MM.1S (cell line): ENCODE measurements at regions not wholly inside any gene's neighbourhood (a gene's known extent, or its start where the extent isn't known, plus 50 kb on each side); places are given as distances from the start of the nearest gene placed in this dataset.

Experiments
- DNase-seq: peaks from one replicate; pipeline ENCODE4 v3.0.0-alpha.2; 2015
- H2AFZ ChIP-seq: fragments of 300-600 bp; sonication (generic); 2 replicates; pipeline ENCODE4 v1.6.0; 2016; ENCODE audit warnings: antibody characterized with exemption, low read length
- H3F3A ChIP-seq: fragments of 300-600 bp; sonication (generic); 2 replicates; pipeline ENCODE4 v1.6.1; 2016; ENCODE audit warnings: mild to moderate bottlenecking, antibody characterized with exemption, low read length, moderate library complexity, mixed read lengths; ENCODE audit not compliant: insufficient read depth
- H3K27ac ChIP-seq: fragments of 300-600 bp; sonication (generic); 2 replicates; pipeline ENCODE4 v1.5.1; 2016; ENCODE audit warnings: mild to moderate bottlenecking, low read length
- H3K27me3 ChIP-seq: fragments of 300-600 bp; sonication (generic); replicated peaks from 2 replicates; pipeline ENCODE4 v1.6.0; 2016; ENCODE audit warnings: low read length; ENCODE audit not compliant: insufficient read depth
- H3K36me3 ChIP-seq: fragments of 300-600 bp; sonication (generic); replicated peaks from 2 replicates; pipeline ENCODE4 v1.6.1; 2016; ENCODE audit warnings: mild to moderate bottlenecking, low read length, mixed read lengths; ENCODE audit not compliant: insufficient read depth
- H3K4me1 ChIP-seq: fragments of 300-600 bp; sonication (generic); 2 replicates; pipeline ENCODE4 v1.6.1; 2016; ENCODE audit warnings: low read length, mixed read lengths
- H3K4me2 ChIP-seq: fragments of 300-600 bp; sonication (generic); 2 replicates; pipeline ENCODE4 v1.6.0; 2016; ENCODE audit warnings: low read depth, low read length
- H3K4me3 ChIP-seq: fragments of 300-600 bp; sonication (generic); 2 replicates; pipeline ENCODE4 v1.5.1; 2016; ENCODE audit warnings: low read length, mixed read lengths
- H3K79me2 ChIP-seq: fragments of 300-600 bp; sonication (generic); 2 replicates; pipeline ENCODE4 v1.6.1; 2016; ENCODE audit warnings: mixed run types, low read length, mixed read lengths
- H3K9ac ChIP-seq: fragments of 300-600 bp; sonication (generic); 2 replicates; pipeline ENCODE4 v1.6.1; 2016; ENCODE audit warnings: low read length, mixed read lengths
- H3K9me2 ChIP-seq: fragments of 300-600 bp; sonication (generic); replicated peaks from 2 replicates; pipeline ENCODE4 v1.6.1; 2016; ENCODE audit warnings: mild to moderate bottlenecking, low read length, mixed read lengths; ENCODE audit not compliant: insufficient read depth
- H3K9me3 ChIP-seq: fragments of 300-600 bp; sonication (generic); replicated peaks from 2 replicates; pipeline ENCODE4 v1.6.1; 2016; ENCODE audit warnings: mild to moderate bottlenecking, low read length, mixed read lengths; ENCODE audit not compliant: insufficient read depth
- H4K20me1 ChIP-seq: fragments of 300-600 bp; sonication (generic); 2 replicates; pipeline ENCODE4 v1.6.1; 2016; ENCODE audit warnings: mild to moderate bottlenecking, low read length, moderate library complexity, mixed read lengths; ENCODE audit not compliant: insufficient read depth
- EZH2 ChIP-seq: fragments of 300-600 bp; sonication (generic); optimal IDR thresholded peaks from 2 replicates; pipeline ENCODE3; 2017; ENCODE audit warnings: low read depth, mild to moderate bottlenecking, antibody characterized with exemption, low read length, mixed read lengths
- EZH2phosphoT487 ChIP-seq: fragments of 300-600 bp; sonication (generic); IDR thresholded peaks from 2 replicates; pipeline ENCODE4 v1.6.1; 2018; ENCODE audit warnings: antibody characterized with exemption, low read length
- TF ChIP-seq, protein P1 (sequence below): fragments of 300-600 bp; sonication (generic); IDR thresholded peaks from 2 replicates; pipeline ENCODE4 v1.5.1; 2016; ENCODE audit warnings: antibody characterized with exemption, low read length, mixed read lengths

DNA sequence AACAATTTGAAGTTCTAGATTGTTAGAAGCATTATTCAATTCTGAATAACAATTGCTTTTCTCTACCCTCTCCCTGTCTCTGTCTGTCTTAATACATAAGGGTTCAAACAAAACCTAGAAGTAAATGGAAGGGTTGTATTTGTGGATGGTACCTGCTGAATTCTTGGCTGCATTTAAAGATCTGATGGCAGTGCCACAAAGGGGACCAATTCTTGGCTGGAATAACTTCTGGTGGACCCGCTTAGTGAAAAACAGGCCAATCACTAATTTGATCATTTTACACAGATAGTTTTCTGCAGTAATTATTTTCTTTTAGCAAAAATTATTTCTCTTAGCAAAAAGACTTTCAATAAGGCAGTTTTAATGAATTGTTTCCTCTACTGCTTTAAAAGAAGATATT, 353.5 kb downstream of the MYCN start:
- Histone ChIP-seq H3K4me3 (no peak overlapping the region), H3K9me3 (no peaks in the 10 kb centered on the region), H3K9me2 (no peaks in the 10 kb centered on the region), H3K4me1 (no peaks in the 10 kb centered on the region), H3K27ac (no peak overlapping the region), H3K4me2 (no peak overlapping the region), H3K27me3 (no peaks in the 10 kb centered on the region), H2AFZ (no peak overlapping the region), H3K9ac (no peak overlapping the region), H3K79me2 (no peaks in the 10 kb centered on the region), H4K20me1 (no peaks in the 10 kb centered on the region), H3F3A (no peaks in the 10 kb centered on the region), H3K36me3 (no peaks in the 10 kb centered on the region)
- TF ChIP-seq EZH2, result no peak
- TF ChIP-seq, protein P1, sequence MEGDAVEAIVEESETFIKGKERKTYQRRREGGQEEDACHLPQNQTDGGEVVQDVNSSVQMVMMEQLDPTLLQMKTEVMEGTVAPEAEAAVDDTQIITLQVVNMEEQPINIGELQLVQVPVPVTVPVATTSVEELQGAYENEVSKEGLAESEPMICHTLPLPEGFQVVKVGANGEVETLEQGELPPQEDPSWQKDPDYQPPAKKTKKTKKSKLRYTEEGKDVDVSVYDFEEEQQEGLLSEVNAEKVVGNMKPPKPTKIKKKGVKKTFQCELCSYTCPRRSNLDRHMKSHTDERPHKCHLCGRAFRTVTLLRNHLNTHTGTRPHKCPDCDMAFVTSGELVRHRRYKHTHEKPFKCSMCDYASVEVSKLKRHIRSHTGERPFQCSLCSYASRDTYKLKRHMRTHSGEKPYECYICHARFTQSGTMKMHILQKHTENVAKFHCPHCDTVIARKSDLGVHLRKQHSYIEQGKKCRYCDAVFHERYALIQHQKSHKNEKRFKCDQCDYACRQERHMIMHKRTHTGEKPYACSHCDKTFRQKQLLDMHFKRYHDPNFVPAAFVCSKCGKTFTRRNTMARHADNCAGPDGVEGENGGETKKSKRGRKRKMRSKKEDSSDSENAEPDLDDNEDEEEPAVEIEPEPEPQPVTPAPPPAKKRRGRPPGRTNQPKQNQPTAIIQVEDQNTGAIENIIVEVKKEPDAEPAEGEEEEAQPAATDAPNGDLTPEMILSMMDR, result no peak
- TF ChIP-seq EZH2phosphoT487, result no peak
- DNase-seq, result no peak

DNA sequence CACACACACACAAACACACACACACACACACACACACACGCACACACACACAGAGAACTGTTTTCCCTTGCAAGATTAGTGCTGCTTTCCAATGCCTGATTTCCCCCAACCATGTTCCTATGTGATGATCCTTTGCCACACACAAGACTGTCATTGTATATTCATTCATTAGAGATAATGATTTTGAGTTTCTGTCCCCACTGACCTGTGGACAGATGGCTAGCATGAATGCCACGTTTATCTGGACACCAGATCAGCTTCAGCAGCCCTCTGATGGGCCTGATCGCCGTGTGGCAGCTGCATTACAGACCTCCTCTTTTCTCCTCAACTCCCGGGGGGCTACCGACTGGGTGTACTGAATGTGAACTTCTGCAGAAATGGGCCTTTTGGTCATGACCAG, 353.0 kb downstream of the MYCN start:
- H3K4me1 ChIP-seq, result no peaks in the 10 kb centered on the region
- H3K9me3 ChIP-seq, result no peaks in the 10 kb centered on the region
- H3K9ac ChIP-seq, result no peak overlapping the region
- no peaks in the 10 kb centered on the region for H3K27me3 ChIP-seq
- no peaks in the 10 kb centered on the region for H3K36me3 ChIP-seq
- H3K4me2 ChIP-seq, result no peak overlapping the region
- no peaks in the 10 kb centered on the region for H3K79me2 ChIP-seq
- no peak overlapping the region for H3K27ac ChIP-seq
- DNase-seq, result no peak
- no peaks in the 10 kb centered on the region for H3F3A ChIP-seq
- H4K20me1 ChIP-seq, result no peaks in the 10 kb centered on the region
- TF ChIP-seq, protein P1, result no peak
- TF ChIP-seq EZH2 (no peak), EZH2phosphoT487 (no peak)
- no peak overlapping the region for H3K4me3 ChIP-seq
- no peak overlapping the region for H2AFZ ChIP-seq
- no peaks in the 10 kb centered on the region for H3K9me2 ChIP-seq

DNA sequence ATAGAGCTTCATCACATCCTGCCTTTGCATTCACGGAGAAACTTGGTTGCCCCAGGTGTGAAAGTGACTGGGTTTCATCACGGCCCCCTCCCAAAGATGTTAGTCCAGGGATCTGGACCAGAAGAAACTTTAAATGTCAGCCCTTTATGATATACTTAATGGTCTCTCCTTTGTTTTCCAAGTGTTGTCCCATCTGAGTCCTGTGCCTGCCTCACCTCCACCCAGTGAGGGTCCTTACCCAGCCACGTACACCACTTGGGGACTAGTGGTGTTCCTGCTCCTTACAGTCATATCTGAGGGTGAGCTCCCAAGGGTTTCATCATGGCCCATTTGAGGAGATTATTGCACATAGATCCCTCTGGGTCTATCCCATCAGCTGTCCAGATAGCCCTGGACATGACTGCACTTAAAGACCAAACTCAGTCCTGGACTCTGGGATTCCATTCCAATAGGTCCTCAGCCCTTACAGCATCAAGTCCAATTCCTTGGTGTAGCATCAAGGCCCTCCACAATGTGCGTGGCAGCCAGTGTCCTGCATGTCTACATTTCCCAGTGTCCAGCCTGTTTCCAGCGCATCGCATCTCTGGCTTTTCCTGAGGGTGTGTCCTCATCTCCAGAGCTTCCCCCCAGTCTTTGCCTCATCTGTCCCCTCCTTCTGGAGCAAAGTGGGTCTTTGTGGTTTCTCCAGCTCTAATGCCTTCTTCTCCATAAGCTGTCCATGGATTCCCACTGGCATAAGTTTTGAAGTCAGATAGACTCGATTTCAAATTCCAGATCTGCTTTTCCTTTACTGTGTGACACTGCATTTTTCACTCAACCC, 351.6 kb downstream of the MYCN start:
- Histone ChIP-seq H3F3A (no peaks in the 10 kb centered on the region), H3K79me2 (no peaks in the 10 kb centered on the region), H3K4me2 (no peak overlapping the region), H3K9ac (no peak overlapping the region), H3K4me3 (no peak overlapping the region), H3K4me1 (no peaks in the 10 kb centered on the region), H2AFZ (no peak overlapping the region), H3K36me3 (no peaks in the 10 kb centered on the region), H4K20me1 (no peaks in the 10 kb centered on the region), H3K27me3 (no peaks in the 10 kb centered on the region), H3K9me3 (no peaks in the 10 kb centered on the region), H3K27ac (no peak overlapping the region), H3K9me2 (no peaks in the 10 kb centered on the region)
- no peak for DNase-seq
- TF ChIP-seq, protein P1, result no peak
- TF ChIP-seq EZH2, result no peak
- TF ChIP-seq EZH2phosphoT487, result no peak
